ENCODE measurements at regions not wholly inside any gene's neighbourhood (a gene's known extent, or its start where the extent isn't known, plus 50 kb on each side); places are given as distances from the start of the nearest gene placed in this dataset.

- Histone ChIP-seq H3K4me1 (peaks cover 6% of the 10 kb centered on the region), H3K4me3 (no peak overlapping the region), H3K36me3 (no peaks in the 10 kb centered on the region), H3K9me3 (replicated peaks) (no peaks in the 10 kb centered on the region), H3K27ac (replicated peaks) (no peak overlapping the region), H3K27me3 (ENCODE audit: low read depth) (no peaks in the 10 kb centered on the region)
- no peak for DNase-seq
- no peak for TF ChIP-seq CTCF (IDR thresholded peaks at IDR 0.05; ENCODE audit: borderline replicate concordance)
- intact Hi-C loops (cut with micrococcal nuclease) = no loop called here
These were observed 451.5 kb upstream of the MDFIC2 start for GRCh38 chr3:70763894-70764293.

- no peaks in the 10 kb centered on the region for H3K4me1 ChIP-seq
- TF ChIP-seq CTCF (IDR thresholded peaks at IDR 0.05; ENCODE audit: borderline replicate concordance) = no peak
- H3K27ac ChIP-seq (replicated peaks) = no peak overlapping the region
- H3K4me3 ChIP-seq = no peak overlapping the region
- no peak for DNase-seq
- H3K9me3 ChIP-seq (replicated peaks) = no peaks in the 10 kb centered on the region
- H3K27me3 ChIP-seq (ENCODE audit: low read depth) = no peaks in the 10 kb centered on the region
- intact Hi-C loops (cut with micrococcal nuclease) = no loop called here
- H3K36me3 ChIP-seq = no peaks in the 10 kb centered on the region
These were observed 445.2 kb upstream of the MDFIC2 start for GRCh38 chr3:70757658-70758057.

- DNase-seq = no peak
- H3K9me3 ChIP-seq (replicated peaks) = no peaks in the 10 kb centered on the region
- intact Hi-C loops (cut with micrococcal nuclease) = no loop called here
- H3K27ac ChIP-seq (replicated peaks) = no peak overlapping the region
- H3K4me1 ChIP-seq = no peaks in the 10 kb centered on the region
- no peak for TF ChIP-seq CTCF (IDR thresholded peaks at IDR 0.05; ENCODE audit: borderline replicate concordance)
- no peaks in the 10 kb centered on the region for H3K27me3 ChIP-seq (ENCODE audit: low read depth)
- no peak overlapping the region for H3K4me3 ChIP-seq
- no peaks in the 10 kb centered on the region for H3K36me3 ChIP-seq
These were observed 443.1 kb upstream of the MDFIC2 start for GRCh38 chr3:70755526-70755925.

GRCh38 chr3:70754314-70754713, 441.9 kb upstream of the MDFIC2 start:
- TF ChIP-seq CTCF (IDR thresholded peaks at IDR 0.05; ENCODE audit: borderline replicate concordance) = no peak
- no peaks in the 10 kb centered on the region for H3K9me3 ChIP-seq (replicated peaks)
- no peaks in the 10 kb centered on the region for H3K4me1 ChIP-seq
- intact Hi-C loops (cut with micrococcal nuclease) = no loop called here
- DNase-seq = no peak
- H3K4me3 ChIP-seq = no peak overlapping the region
- H3K27ac ChIP-seq (replicated peaks) = no peak overlapping the region
- H3K36me3 ChIP-seq = no peaks in the 10 kb centered on the region
- no peaks in the 10 kb centered on the region for H3K27me3 ChIP-seq (ENCODE audit: low read depth)

- H3K27me3 ChIP-seq (ENCODE audit: low read depth) = no peaks in the 10 kb centered on the region
- no peaks in the 10 kb centered on the region for H3K36me3 ChIP-seq
- no peak overlapping the region for H3K27ac ChIP-seq (replicated peaks)
- DNase-seq = no peak
- TF ChIP-seq CTCF (IDR thresholded peaks at IDR 0.05; ENCODE audit: borderline replicate concordance) = no peak
- no peaks in the 10 kb centered on the region for H3K4me1 ChIP-seq
- H3K4me3 ChIP-seq = no peak overlapping the region
- intact Hi-C loops (cut with micrococcal nuclease) = no loop called here
- no peaks in the 10 kb centered on the region for H3K9me3 ChIP-seq (replicated peaks)
These were observed 441.1 kb upstream of the MDFIC2 start for GRCh38 chr3:70753572-70753971.

GRCh38 chr3:70752051-70752450, 439.6 kb upstream of the MDFIC2 start:
- no peaks in the 10 kb centered on the region for H3K36me3 ChIP-seq
- no peak overlapping the region for H3K27ac ChIP-seq (replicated peaks)
- H3K4me1 ChIP-seq = no peaks in the 10 kb centered on the region
- no peak for DNase-seq
- no peak for TF ChIP-seq CTCF (IDR thresholded peaks at IDR 0.05; ENCODE audit: borderline replicate concordance)
- no peaks in the 10 kb centered on the region for H3K27me3 ChIP-seq (ENCODE audit: low read depth)
- H3K9me3 ChIP-seq (replicated peaks) = no peaks in the 10 kb centered on the region
- H3K4me3 ChIP-seq = no peak overlapping the region
- intact Hi-C loops (cut with micrococcal nuclease) = no loop called here

Measured in left ventricle myocardium inferior (tissue), 1 donor.